Fibroblast of the aortic adventitia (primary cell): ENCODE measurements at regions not wholly inside any gene's neighbourhood (a gene's known extent, or its start where the extent isn't known, plus 50 kb on each side); places are given as distances from the start of the nearest gene placed in this dataset.

Experiments used
- DNase-seq: peaks from one replicate; pipeline ENCODE4 v3.0.0-alpha.2; 2010; ENCODE audit warnings: low read depth
- H3K4me3 ChIP-seq: 2 replicates; pipeline ENCODE4 v1.5.1; 2011; ENCODE audit warnings: low read depth, mild to moderate bottlenecking, control low read depth, low read length, moderate library complexity
- TF ChIP-seq, protein P1 (sequence below): IDR thresholded peaks from 2 replicates; pipeline ENCODE4 v1.5.1; 2011; ENCODE audit warnings: mild to moderate bottlenecking, low read length, control low read depth, inconsistent platforms; ENCODE audit not compliant: insufficient read depth

- H3K4me3 ChIP-seq: no peak overlapping the region
- no peak for DNase-seq
- TF ChIP-seq, protein P1, sequence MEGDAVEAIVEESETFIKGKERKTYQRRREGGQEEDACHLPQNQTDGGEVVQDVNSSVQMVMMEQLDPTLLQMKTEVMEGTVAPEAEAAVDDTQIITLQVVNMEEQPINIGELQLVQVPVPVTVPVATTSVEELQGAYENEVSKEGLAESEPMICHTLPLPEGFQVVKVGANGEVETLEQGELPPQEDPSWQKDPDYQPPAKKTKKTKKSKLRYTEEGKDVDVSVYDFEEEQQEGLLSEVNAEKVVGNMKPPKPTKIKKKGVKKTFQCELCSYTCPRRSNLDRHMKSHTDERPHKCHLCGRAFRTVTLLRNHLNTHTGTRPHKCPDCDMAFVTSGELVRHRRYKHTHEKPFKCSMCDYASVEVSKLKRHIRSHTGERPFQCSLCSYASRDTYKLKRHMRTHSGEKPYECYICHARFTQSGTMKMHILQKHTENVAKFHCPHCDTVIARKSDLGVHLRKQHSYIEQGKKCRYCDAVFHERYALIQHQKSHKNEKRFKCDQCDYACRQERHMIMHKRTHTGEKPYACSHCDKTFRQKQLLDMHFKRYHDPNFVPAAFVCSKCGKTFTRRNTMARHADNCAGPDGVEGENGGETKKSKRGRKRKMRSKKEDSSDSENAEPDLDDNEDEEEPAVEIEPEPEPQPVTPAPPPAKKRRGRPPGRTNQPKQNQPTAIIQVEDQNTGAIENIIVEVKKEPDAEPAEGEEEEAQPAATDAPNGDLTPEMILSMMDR: no peak
Observed at GRCh38 chr12:114598111-114598510, 85.9 kb downstream of the TBX3 start.

GRCh38 chr12:114592946-114593345 lies 91.0 kb downstream of the TBX3 start:
- no peak for DNase-seq
- TF ChIP-seq, protein P1: no peak
- H3K4me3 ChIP-seq: no peak overlapping the region

DNA sequence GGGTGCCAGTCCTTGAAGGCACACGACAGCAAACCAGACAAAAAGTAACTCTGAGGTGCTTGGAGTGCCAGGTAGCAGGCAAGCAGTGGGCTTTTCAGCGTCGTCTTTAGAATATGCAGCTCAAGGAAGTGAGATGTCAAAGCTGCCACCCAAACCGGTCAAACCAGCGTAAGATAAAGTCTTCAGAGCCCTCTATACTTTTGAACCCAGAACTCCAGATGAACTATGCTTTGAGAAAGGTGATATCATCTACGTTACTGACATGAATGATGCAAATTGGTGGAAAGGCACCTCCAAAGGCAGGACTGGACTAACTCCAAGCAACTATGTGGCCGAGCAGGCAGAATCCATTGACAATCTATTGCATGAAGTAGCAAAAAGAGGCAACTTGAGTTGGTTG lies 95.9 kb downstream of the TBX3 start:
- TF ChIP-seq, protein P1: no peak
- no peak overlapping the region for H3K4me3 ChIP-seq
- DNase-seq: no peak

DNA sequence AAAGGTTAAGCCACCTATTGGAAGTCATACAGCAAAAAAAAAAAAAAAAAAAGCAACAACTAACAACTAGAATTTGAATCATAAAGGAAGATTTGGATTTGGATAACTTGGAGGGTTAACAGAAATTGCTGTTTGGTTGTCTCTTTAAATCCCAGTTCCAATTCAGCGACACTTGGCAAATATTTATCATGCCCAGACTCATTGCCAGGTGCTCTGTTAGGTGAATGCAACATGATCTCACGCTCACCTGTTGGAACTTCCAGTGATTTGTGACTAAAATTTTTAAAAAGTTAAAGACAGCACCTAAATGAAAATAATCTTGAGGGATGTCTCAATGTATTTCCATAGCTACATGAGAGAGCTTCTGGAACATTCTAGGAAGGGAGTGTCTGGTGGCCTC lies 103.7 kb downstream of the TBX3 start:
- TF ChIP-seq, protein P1: no peak
- no peak for DNase-seq

GRCh38 chr12:114579389-114579788 lies 104.6 kb downstream of the TBX3 start:
- no peak for DNase-seq
- no peak overlapping the region for H3K4me3 ChIP-seq
- TF ChIP-seq, protein P1: no peak

More for the DNA sequence above, 103.7 kb downstream of the TBX3 start:
- no peak overlapping the region for H3K4me3 ChIP-seq

DNA sequence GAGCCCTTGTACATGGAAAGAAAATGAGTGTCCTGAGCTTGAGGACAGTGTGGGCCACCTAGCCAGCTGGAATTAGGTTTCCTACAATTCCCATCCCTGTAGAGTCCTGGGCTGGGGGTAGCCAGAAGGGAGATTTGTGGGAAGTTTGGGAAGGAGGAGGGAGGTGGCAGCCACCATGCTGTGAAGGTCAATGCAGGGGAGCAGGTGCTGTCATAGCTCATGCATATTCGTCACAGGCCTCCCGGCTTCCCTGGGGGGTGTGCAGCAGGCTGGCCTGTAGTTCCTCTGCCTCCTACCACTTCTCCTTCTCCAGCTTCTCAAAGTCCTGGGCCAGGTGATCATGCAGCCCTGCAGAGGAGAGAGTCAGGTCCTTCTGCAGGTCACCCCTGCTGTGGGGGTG lies 121.3 kb downstream of the TBX3 start:
- DNase-seq: no peak
- H3K4me3 ChIP-seq: no peak overlapping the region
- TF ChIP-seq, protein P1: no peak

DNA sequence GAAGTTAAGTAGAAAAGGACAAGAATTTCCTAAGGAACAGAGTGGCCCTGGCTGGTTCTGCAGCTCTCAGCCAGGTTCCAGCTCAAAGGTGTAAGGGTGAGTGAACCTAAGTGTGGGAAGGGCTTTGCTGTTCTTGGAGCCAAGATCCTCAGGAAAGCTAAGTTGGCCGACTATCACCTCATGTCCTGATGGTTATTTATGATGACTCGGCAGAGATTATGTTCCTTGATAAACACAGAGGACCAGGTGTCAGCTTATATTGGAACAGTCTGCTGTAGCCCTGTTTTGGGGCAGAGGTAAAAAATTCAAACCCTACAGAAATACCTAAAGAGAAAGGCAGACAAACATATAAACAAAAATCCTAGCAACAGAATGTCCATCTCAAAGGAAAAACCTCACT lies 128.5 kb downstream of the TBX3 start:
- H3K4me3 ChIP-seq: no peak overlapping the region
- TF ChIP-seq, protein P1: no peak
- DNase-seq: no peak
